ENCODE measurements at regions not wholly inside any gene's neighbourhood (a gene's known extent, or its start where the extent isn't known, plus 50 kb on each side); places are given as distances from the start of the nearest gene placed in this dataset.
"Not testable (repeated sequence)": the region's sequence is repeated elsewhere in the genome, so short reads cannot be mapped to it uniquely, and the experiment has no call there.

GRCh38 chr16:59905131-59905530 is 1171.0 kb upstream of the GOT2 start:
- DNase-seq (ENCODE audit: low spot score): no peak

- no peak for DNase-seq (ENCODE audit: low spot score)
Measured at GRCh38 chr16:59899940-59900339, 1165.8 kb upstream of the GOT2 start.

GRCh38 chr16:59892376-59892775 is 1158.3 kb upstream of the GOT2 start:
- DNase-seq (ENCODE audit: low spot score): no peak

- no peak for DNase-seq (ENCODE audit: low spot score)
Measured at GRCh38 chr16:59887856-59888255, 1153.7 kb upstream of the GOT2 start.

- no peak for DNase-seq (ENCODE audit: low spot score)
Measured at GRCh38 chr16:59886021-59886420, 1151.9 kb upstream of the GOT2 start.

GRCh38 chr16:59881376-59881775 is 1147.3 kb upstream of the GOT2 start:
- DNase-seq (ENCODE audit: low spot score): no peak

GRCh38 chr16:59880611-59881010 is 1146.5 kb upstream of the GOT2 start:
- DNase-seq (ENCODE audit: low spot score): no peak

GRCh38 chr16:59878999-59879398 is 1144.9 kb upstream of the GOT2 start:
- no peak for DNase-seq (ENCODE audit: low spot score)

GRCh38 chr16:59878479-59878878 is 1144.4 kb upstream of the GOT2 start:
- no peak for DNase-seq (ENCODE audit: low spot score)

- no peak for DNase-seq (ENCODE audit: low spot score)
Measured at GRCh38 chr16:59864981-59865666, 1131.0 kb upstream of the GOT2 start.

- DNase-seq (ENCODE audit: low spot score): no peak
Measured at GRCh38 chr16:59859676-59860402, 1125.7 kb upstream of the GOT2 start.

GRCh38 chr16:59854846-59855439 is 1120.8 kb upstream of the GOT2 start:
- no peak for DNase-seq (ENCODE audit: low spot score)

GRCh38 chr16:59849716-59850115 is 1115.6 kb upstream of the GOT2 start:
- DNase-seq (ENCODE audit: low spot score): no peak

GRCh38 chr16:59848296-59848695 is 1114.2 kb upstream of the GOT2 start:
- DNase-seq (ENCODE audit: low spot score): no peak

- no peak for DNase-seq (ENCODE audit: low spot score)
Measured at GRCh38 chr16:59840169-59840568, 1106.1 kb upstream of the GOT2 start.

GRCh38 chr16:59826767-59827166 is 1092.7 kb upstream of the GOT2 start:
- no peak for DNase-seq (ENCODE audit: low spot score)

GRCh38 chr16:59809488-59809887 is 1075.4 kb upstream of the GOT2 start:
- DNase-seq (ENCODE audit: low spot score): not testable (repeated sequence)

GRCh38 chr16:59783191-59783590 is 1049.1 kb upstream of the GOT2 start:
- DNase-seq (ENCODE audit: low spot score): no peak

- DNase-seq (ENCODE audit: low spot score): no peak
Measured at GRCh38 chr16:59773330-59773729, 1039.2 kb upstream of the GOT2 start.

- no peak for DNase-seq (ENCODE audit: low spot score)
Measured at GRCh38 chr16:59759296-59759695, 1025.2 kb upstream of the GOT2 start.

- DNase-seq (ENCODE audit: low spot score): no peak
Measured at GRCh38 chr16:59758848-59759247, 1024.7 kb upstream of the GOT2 start.

- DNase-seq (ENCODE audit: low spot score): no peak
Measured at GRCh38 chr16:59754854-59755253, 1020.7 kb upstream of the GOT2 start.

All from mesenteric fat pad (tissue), 1 donor.